A673 (cell line): ENCODE measurements at regions not wholly inside any gene's neighbourhood (a gene's known extent, or its start where the extent isn't known, plus 50 kb on each side); places are given as distances from the start of the nearest gene placed in this dataset.

Experiments
- BruUV-seq: library from RNA; stranded (reverse); fragments of 400-500 nt; replicated peaks from 2 replicates; lab custom pipeline; 2021; lab: Mats Ljungman, UMichigan
- CTCF ChIA-PET: fragments of 300-600 bp; sonication (Branson Sonifier 250); formaldehyde crosslinking; loops from one replicate; lab custom pipeline; 2022; ENCODE audit warnings: antibody characterized with exemption; lab: Charles Lee
- POLR2A ChIA-PET: fragments of 300-600 bp; sonication (Branson Sonifier 250); formaldehyde crosslinking; loops from one replicate; lab custom pipeline; 2022; ENCODE audit warnings: antibody characterized with exemption; ENCODE audit not compliant: low non-redundant PET; lab: Charles Lee
- DNase-seq: peaks from one replicate; pipeline ENCODE4 v3.0.0-alpha.2; 2015; ENCODE audit warnings: low spot score
- H3K27ac ChIP-seq: fragments of 200-600 bp; sonication (generic); 2 replicates; pipeline ENCODE4 v1.5.1; 2016; ENCODE audit warnings: mixed run types, low read depth, mild to moderate bottlenecking, mixed read lengths, antibody characterized with exemption, low read length; ENCODE audit not compliant: poor library complexity, severe bottlenecking
- H3K27me3 ChIP-seq: fragments of 200-600 bp; sonication (generic); replicated peaks from 2 replicates; pipeline ENCODE4 v1.6.1; 2017; ENCODE audit warnings: mixed run types, low read depth, mild to moderate bottlenecking, mixed read lengths, antibody characterized with exemption, low read length; ENCODE audit not compliant: insufficient read depth, poor library complexity
- H3K36me3 ChIP-seq: fragments of 200-600 bp; sonication (generic); 2 replicates; pipeline ENCODE4 v1.6.1; 2016; ENCODE audit warnings: mixed run types, mild to moderate bottlenecking, mixed read lengths, antibody characterized with exemption, low read length; ENCODE audit not compliant: insufficient read depth, poor library complexity, severe bottlenecking
- H3K4me1 ChIP-seq: fragments of 200-600 bp; sonication (generic); 2 replicates; pipeline ENCODE4 v1.6.1; 2017; ENCODE audit warnings: mixed run types, mild to moderate bottlenecking, mixed read lengths, antibody characterized with exemption, low read length; ENCODE audit not compliant: insufficient read depth, poor library complexity, severe bottlenecking
- H3K4me3 ChIP-seq: fragments of 200-600 bp; sonication (generic); 2 replicates; pipeline ENCODE4 v1.5.1; 2016; ENCODE audit warnings: low read depth, mixed run types, mild to moderate bottlenecking, mixed read lengths, low read length; ENCODE audit not compliant: poor library complexity, severe bottlenecking
- H3K9me3 ChIP-seq: fragments of 200-600 bp; sonication (generic); 2 replicates; pipeline ENCODE4 v1.6.1; 2016; ENCODE audit warnings: mixed run types, low read depth, mild to moderate bottlenecking, mixed read lengths, antibody characterized with exemption, low read length; ENCODE audit not compliant: poor library complexity, severe bottlenecking
- CTCF ChIP-seq: fragments of 300-800, 200-600 bp; sonication (generic); conservative IDR thresholded peaks from 2 replicates; pipeline ENCODE4 v1.5.1; 2017; ENCODE audit warnings: low read depth, mild to moderate bottlenecking, antibody characterized with exemption, low read length, moderate library complexity, mixed read lengths
- EZH2 ChIP-seq: fragments of 200-600 bp; sonication (generic); IDR thresholded peaks from 2 replicates; pipeline ENCODE4 v1.6.1; 2017; ENCODE audit warnings: borderline replicate concordance, low read depth, mild to moderate bottlenecking, mixed read lengths, antibody characterized with exemption, low read length; ENCODE audit not compliant: poor library complexity, severe bottlenecking
- intact Hi-C: fragments of 100-400 bp; cut with micrococcal nuclease; formaldehyde crosslinking; loops from one replicate; pipeline ENCODE4 v1.10.0; 2022; ENCODE audit not compliant: unreplicated experiment

- TF ChIP-seq EZH2, result no peak
- no peak for TF ChIP-seq CTCF
- Histone ChIP-seq H3K4me1 (peaks cover 12% of the 10 kb centered on the region), H3K27ac (no peak overlapping the region), H3K36me3 (no peaks in the 10 kb centered on the region), H3K4me3 (no peak overlapping the region), H3K27me3 (no peaks in the 10 kb centered on the region), H3K9me3 (peaks cover 8% of the 10 kb centered on the region)
- BruUV-seq, result no TSS peak
- intact Hi-C loops, result loop anchor here (2.0 to 5.0 kb wide), 2 partner anchors 138 to 357 kb away; no protein-coding TSS in a partner anchor
- no peak for DNase-seq
- ChIA-PET POLR2A (no interaction called here), CTCF (no interaction called here)
Observed at GRCh38 chr17:73819440-73820395, 175.5 kb upstream of the SDK2 start.

- no peaks in the 10 kb centered on the region for H3K27me3 ChIP-seq
- peaks cover 8% of the 10 kb centered on the region for H3K9me3 ChIP-seq
- TF ChIP-seq EZH2 (no peak), CTCF (peak; percentile 53)
- peak; percentile 91 for DNase-seq
- no peak overlapping the region for H3K4me3 ChIP-seq
- ChIA-PET POLR2A (no interaction called here), CTCF (interaction anchor here (0.6 kb wide), 1 partner anchor 151 kb away, joined by 3 read pairs; no protein-coding TSS in a partner anchor)
- no peak overlapping the region for H3K27ac ChIP-seq
- H3K4me1 ChIP-seq, result peaks cover 12% of the 10 kb centered on the region
- intact Hi-C loops, result loop anchor here (2.0 to 5.0 kb wide), 2 partner anchors 136 to 356 kb away; no protein-coding TSS in a partner anchor
- no TSS peak for BruUV-seq
- no peaks in the 10 kb centered on the region for H3K36me3 ChIP-seq
Observed at GRCh38 chr17:73820686-73821448, 176.6 kb upstream of the SDK2 start.

- Histone ChIP-seq H3K9me3 (peaks cover 8% of the 10 kb centered on the region), H3K27me3 (no peaks in the 10 kb centered on the region), H3K4me1 (peaks cover 12% of the 10 kb centered on the region), H3K27ac (no peak overlapping the region), H3K4me3 (no peak overlapping the region), H3K36me3 (no peaks in the 10 kb centered on the region)
- ChIA-PET POLR2A (no interaction called here), CTCF (no interaction called here)
- DNase-seq, result no peak
- intact Hi-C loops, result loop anchor here (2.0 to 5.0 kb wide), 2 partner anchors 136 to 355 kb away; no protein-coding TSS in a partner anchor
- BruUV-seq, result no TSS peak
- TF ChIP-seq EZH2, result no peak
- TF ChIP-seq CTCF, result no peak
Observed at GRCh38 chr17:73821665-73822064, 177.4 kb upstream of the SDK2 start.
